HL-60 (cell line): ENCODE measurements at regions not wholly inside any gene's neighbourhood (a gene's known extent, or its start where the extent isn't known, plus 50 kb on each side); places are given as distances from the start of the nearest gene placed in this dataset.

Experiments
- DNase-seq, 2 experiments: peaks; one replicate each; pipeline ENCODE4 v3.0.0-alpha.2; 2010 to 2020; ENCODE audit warnings: low read depth in 1 of 2, low spot score in 1 of 2
- H3K27ac ChIP-seq: fragments of 250-450 bp; sonication (Bioruptor Pico); replicated peaks from 2 replicates; pipeline ENCODE4 v1.5.1; 2020; ENCODE audit warnings: mild to moderate bottlenecking, moderate library complexity
- H3K27me3 ChIP-seq: fragments of 250-450 bp; sonication (Bioruptor Pico); 2 replicates; pipeline ENCODE4 v1.5.1; 2021; ENCODE audit warnings: mild to moderate bottlenecking, moderate library complexity; ENCODE audit not compliant: insufficient read depth, poor library complexity, severe bottlenecking
- H3K4me3 ChIP-seq: replicated peaks from 2 replicates; pipeline ENCODE4 v1.5.1; 2011; ENCODE audit warnings: mild to moderate bottlenecking, control low read depth, low read length; ENCODE audit not compliant: insufficient read depth
- GABPA ChIP-seq: IDR thresholded peaks from 2 replicates; pipeline ENCODE4 v1.6.1; 2012; ENCODE audit warnings: low read depth
- POLR2AphosphoS5 ChIP-seq: IDR thresholded peaks from 2 replicates; pipeline ENCODE4 v1.6.1; 2012; ENCODE audit warnings: low read depth
- SPI1 ChIP-seq: IDR thresholded peaks from 2 replicates; pipeline ENCODE4 v1.6.1; 2012; ENCODE audit warnings: low read depth, mild to moderate bottlenecking, borderline replicate concordance
- TF ChIP-seq, protein P1 (sequence below): IDR thresholded peaks from 2 replicates; pipeline ENCODE4 v1.6.1; 2012; ENCODE audit warnings: low read depth; ENCODE audit not compliant: insufficient replicate concordance
- TF ChIP-seq, protein P2 (sequence below): IDR thresholded peaks from one replicate; pipeline ENCODE4 v1.5.1; 2011; ENCODE audit warnings: low read length, control low read depth, inconsistent platforms; ENCODE audit not compliant: insufficient read depth

DNA sequence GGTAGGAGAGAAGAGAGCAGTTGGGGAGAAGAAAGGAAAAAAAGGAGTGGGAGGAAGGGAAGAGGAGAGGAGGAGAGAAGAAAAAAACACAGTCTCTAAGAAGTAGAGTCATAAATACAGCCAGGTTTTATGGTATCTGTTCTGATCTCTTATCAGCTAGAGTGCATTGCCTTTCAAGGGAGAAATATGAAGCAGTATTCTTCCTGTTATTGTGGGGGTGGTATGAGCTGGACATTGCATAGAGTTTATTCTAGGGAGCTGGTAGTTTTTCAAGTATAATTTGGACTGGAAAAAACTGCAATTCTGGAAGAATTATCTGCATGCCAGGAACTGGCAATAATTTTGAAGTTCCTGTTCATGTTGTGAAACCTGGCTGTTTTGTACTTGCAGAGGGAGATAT lies 54.9 kb upstream of the TAB3 start:
- H3K4me3 ChIP-seq = no peak overlapping the region
- DNase-seq = no peak
- peaks cover 4% of the 10 kb centered on the region for H3K27me3 ChIP-seq
- no peak overlapping the region for H3K27ac ChIP-seq
- TF ChIP-seq, protein P1, sequence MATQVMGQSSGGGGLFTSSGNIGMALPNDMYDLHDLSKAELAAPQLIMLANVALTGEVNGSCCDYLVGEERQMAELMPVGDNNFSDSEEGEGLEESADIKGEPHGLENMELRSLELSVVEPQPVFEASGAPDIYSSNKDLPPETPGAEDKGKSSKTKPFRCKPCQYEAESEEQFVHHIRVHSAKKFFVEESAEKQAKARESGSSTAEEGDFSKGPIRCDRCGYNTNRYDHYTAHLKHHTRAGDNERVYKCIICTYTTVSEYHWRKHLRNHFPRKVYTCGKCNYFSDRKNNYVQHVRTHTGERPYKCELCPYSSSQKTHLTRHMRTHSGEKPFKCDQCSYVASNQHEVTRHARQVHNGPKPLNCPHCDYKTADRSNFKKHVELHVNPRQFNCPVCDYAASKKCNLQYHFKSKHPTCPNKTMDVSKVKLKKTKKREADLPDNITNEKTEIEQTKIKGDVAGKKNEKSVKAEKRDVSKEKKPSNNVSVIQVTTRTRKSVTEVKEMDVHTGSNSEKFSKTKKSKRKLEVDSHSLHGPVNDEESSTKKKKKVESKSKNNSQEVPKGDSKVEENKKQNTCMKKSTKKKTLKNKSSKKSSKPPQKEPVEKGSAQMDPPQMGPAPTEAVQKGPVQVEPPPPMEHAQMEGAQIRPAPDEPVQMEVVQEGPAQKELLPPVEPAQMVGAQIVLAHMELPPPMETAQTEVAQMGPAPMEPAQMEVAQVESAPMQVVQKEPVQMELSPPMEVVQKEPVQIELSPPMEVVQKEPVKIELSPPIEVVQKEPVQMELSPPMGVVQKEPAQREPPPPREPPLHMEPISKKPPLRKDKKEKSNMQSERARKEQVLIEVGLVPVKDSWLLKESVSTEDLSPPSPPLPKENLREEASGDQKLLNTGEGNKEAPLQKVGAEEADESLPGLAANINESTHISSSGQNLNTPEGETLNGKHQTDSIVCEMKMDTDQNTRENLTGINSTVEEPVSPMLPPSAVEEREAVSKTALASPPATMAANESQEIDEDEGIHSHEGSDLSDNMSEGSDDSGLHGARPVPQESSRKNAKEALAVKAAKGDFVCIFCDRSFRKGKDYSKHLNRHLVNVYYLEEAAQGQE = no peak
- TF ChIP-seq GABPA (no peak), POLR2AphosphoS5 (no peak), SPI1 (no peak)
- TF ChIP-seq, protein P2, sequence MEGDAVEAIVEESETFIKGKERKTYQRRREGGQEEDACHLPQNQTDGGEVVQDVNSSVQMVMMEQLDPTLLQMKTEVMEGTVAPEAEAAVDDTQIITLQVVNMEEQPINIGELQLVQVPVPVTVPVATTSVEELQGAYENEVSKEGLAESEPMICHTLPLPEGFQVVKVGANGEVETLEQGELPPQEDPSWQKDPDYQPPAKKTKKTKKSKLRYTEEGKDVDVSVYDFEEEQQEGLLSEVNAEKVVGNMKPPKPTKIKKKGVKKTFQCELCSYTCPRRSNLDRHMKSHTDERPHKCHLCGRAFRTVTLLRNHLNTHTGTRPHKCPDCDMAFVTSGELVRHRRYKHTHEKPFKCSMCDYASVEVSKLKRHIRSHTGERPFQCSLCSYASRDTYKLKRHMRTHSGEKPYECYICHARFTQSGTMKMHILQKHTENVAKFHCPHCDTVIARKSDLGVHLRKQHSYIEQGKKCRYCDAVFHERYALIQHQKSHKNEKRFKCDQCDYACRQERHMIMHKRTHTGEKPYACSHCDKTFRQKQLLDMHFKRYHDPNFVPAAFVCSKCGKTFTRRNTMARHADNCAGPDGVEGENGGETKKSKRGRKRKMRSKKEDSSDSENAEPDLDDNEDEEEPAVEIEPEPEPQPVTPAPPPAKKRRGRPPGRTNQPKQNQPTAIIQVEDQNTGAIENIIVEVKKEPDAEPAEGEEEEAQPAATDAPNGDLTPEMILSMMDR = no peak

DNA sequence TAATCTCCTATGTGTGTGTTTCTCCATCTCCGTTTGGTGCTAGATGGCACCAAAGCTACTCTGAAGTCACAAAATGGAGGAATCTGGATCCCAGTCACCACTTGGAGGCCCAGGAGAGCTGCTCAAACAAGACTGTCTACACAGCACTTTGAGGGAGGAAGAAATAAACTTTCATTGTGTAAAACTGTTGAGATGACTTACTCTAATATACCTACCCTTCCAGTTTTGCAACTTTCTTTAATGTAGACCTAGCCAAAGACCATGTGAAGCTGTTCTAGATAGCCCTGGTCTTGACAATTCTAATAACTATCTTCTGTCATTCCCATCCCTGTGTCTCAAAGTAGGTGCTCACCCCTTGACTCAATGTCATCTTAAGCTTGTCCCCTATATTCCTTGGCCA lies 52.8 kb upstream of the TAB3 start:
- H3K27me3 ChIP-seq = peaks cover 4% of the 10 kb centered on the region
- TF ChIP-seq, protein P1 = no peak
- TF ChIP-seq SPI1 (no peak), GABPA (no peak), POLR2AphosphoS5 (no peak)
- TF ChIP-seq, protein P2 = no peak

DNA sequence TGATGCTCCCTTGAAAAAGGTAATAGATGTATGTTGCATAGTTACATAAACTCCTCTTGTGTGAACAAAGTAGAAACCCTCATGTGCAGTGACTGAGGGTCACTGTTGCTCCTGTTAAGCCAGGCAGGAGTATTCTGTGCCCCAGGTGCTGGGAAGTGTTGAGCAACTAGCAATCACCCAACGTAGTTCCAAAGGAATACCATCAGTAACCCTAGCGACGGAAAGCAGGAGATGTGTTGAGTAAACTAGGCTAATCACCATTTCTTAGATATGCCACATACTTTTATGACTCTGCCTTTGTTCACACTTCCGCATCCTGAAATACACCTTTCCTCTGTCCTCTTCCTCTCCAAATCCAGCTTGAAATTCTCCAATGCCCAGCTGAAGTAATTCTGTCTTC lies 50.9 kb upstream of the TAB3 start:
- DNase-seq = no peak
- H3K27ac ChIP-seq = no peak overlapping the region
- TF ChIP-seq POLR2AphosphoS5 (no peak), SPI1 (no peak), GABPA (no peak)
- TF ChIP-seq, protein P2 = no peak
- TF ChIP-seq, protein P1 = no peak
- peaks cover 4% of the 10 kb centered on the region for H3K27me3 ChIP-seq
- H3K4me3 ChIP-seq = no peak overlapping the region

More for the DNA sequence above, 52.8 kb upstream of the TAB3 start:
- Histone ChIP-seq H3K27ac (no peak overlapping the region), H3K4me3 (no peak overlapping the region)
- DNase-seq = no peak
